Renal pelvis (tissue), 1 donor: ENCODE measurements at regions not wholly inside any gene's neighbourhood (a gene's known extent, or its start where the extent isn't known, plus 50 kb on each side); places are given as distances from the start of the nearest gene placed in this dataset.
"Not testable (repeated sequence)": the region's sequence is repeated elsewhere in the genome, so short reads cannot be mapped to it uniquely, and the experiment has no call there.

Source experiments
- DNase-seq: peaks from one replicate; pipeline ENCODE4 v3.0.0-alpha.2; 2013

DNA sequence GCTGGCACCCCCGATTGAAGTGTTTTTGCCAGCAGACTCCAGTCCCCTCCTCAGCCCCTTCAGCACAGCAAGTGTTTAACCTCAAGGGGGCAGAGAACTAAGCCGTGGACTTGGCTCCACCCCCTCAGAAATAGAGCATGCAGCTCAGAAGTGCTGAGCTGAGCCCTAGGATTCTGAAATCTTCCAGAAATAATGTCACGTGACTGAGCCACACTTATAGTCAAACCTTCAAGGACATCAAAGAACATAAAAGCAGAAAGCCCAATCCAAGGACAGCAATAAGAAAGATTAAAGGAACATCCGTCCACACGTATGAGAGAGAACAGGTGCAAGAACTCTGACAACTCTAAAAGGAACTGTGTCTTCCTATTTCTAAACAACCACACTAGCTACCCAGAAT lies 317.7 kb upstream of the LRFN5 start:
- no peak for DNase-seq

DNA sequence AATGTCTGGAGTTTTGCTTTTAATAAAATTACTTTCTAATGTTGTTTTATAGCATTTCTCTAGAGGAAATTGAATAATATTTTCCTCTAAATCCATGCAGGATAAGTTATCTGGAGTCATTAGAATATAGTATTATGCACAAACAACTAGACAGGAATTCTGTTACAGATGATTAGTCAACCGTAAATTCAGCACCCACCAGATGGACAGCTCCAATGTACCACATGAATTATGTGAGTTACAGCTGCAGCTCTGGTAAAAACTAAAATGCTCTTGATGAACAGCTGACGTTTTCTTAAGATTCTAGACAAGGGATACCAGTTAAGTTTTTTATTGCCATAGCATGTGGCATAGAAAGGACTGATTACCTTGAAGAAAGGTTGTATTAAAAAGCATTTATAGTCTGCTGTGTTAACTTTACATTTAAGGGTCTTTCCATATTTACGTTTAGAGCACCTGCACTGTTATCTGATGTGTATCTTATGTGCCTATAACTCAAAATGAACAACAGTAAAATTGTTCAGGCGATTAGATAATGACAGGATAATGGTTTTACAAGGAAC lies 321.4 kb upstream of the LRFN5 start:
- peak; percentile 19 for DNase-seq

GRCh38 chr14:41280745-41281144 lies 325.9 kb upstream of the LRFN5 start:
- DNase-seq: peak; percentile 0

GRCh38 chr14:41277450-41277849 lies 329.2 kb upstream of the LRFN5 start:
- DNase-seq: no peak

DNA sequence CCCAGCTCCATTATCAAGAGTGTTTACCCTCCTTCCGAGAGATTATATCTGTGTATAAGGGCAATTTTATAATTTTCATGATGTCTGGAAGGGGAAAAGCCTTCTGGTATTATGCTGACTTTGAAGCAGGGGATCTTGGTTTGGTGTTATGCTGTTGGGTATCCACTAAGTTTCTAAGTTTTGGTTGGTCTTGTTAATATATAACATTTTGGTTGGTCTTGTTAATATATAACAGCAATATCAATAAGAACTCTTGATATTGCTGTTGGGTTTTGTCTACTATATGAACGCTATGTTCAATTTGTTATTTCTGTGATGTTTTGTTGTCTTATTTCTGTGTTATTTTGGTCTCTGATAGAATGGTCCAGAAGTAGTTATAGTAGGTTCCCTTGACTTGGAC lies 349.2 kb upstream of the LRFN5 start:
- DNase-seq: no peak

GRCh38 chr14:41235466-41235865 lies 371.2 kb upstream of the LRFN5 start:
- no peak for DNase-seq

DNA sequence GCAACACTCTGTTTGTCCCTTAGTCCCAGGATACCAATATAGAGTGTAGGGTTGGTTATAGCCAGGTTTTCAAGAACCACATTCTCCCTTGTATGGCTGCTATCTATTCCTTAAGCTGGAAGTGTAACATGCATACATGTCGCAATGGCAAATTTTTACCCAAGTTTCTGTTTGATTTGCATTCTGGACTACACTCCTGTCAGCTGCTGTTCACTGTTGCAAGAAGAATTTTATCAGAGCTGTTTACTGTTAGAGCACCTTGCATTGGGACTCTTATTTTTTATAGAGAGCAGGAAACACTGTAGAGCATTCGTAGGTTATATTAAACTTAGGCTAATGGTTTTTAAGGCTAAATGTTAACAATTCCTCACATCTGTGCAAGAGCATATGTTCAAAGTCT lies 376.0 kb upstream of the LRFN5 start:
- DNase-seq: no peak

- DNase-seq: no peak
These were observed 376.9 kb upstream of the LRFN5 start for GRCh38 chr14:41229824-41230223.

- DNase-seq: no peak
These were observed 381.2 kb upstream of the LRFN5 start for GRCh38 chr14:41225433-41225832.

GRCh38 chr14:41222581-41222980 lies 384.1 kb upstream of the LRFN5 start:
- no peak for DNase-seq

GRCh38 chr14:41214978-41215377 lies 391.7 kb upstream of the LRFN5 start:
- DNase-seq: not testable (repeated sequence)

GRCh38 chr14:41201696-41202095 lies 405.0 kb upstream of the LRFN5 start:
- no peak for DNase-seq

- no peak for DNase-seq
These were observed 418.8 kb upstream of the LRFN5 start for GRCh38 chr14:41187868-41188267.

- no peak for DNase-seq
These were observed 435.6 kb upstream of the LRFN5 start for GRCh38 chr14:41171045-41171444.

DNA sequence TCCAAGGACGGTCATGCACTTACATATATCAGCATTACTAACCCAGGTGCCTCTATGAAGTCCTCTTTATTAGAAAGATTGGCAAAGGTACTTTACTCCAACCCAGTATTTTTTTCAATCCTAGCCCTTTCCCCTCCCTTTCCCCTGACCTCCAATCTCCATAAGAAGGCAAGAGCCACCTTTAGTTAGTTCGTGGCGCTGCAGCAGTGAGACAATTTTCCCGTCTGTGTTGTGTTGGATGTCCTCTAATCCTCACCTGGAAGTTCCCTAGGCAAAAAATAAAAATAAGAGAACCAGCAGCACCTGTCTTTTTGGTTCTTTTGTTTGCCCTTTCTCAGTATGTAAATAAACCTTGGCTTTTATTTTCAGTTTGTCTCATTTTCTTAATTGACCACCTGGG lies 439.6 kb upstream of the LRFN5 start:
- DNase-seq: no peak

DNA sequence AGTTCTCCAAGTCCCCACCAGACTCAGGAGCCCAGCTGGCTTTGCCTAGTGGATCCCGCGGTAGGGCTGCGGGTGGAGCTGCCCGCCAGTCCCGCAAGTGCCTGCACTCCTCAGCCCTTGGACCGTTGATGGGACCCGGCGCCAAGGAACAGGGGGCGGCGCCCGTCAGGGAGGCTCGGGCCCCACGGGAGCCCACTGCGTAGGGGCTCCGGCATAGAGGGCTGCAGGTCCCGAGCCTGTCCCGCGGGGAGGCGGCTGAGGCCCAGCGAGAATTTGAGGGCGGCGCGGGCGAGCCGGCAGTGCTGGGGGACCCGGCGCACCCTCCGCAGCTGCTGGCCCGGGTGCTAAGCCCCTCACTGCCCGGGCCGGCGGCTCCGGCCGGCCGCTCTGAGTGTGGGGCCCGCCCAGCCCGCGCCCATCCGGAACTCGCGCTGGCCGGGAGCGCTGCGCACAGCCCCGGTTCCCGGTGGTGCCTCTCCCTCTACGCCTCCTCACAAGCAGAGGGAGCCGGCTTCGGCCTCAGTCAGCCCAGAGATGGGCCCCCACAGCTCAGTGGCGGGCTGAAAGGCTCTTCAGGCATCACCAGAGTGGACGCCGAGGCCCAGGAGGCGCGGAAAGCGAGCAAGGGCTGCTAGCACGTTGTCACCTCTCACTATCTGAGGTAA lies 452.4 kb upstream of the LRFN5 start:
- no peak for DNase-seq

DNA sequence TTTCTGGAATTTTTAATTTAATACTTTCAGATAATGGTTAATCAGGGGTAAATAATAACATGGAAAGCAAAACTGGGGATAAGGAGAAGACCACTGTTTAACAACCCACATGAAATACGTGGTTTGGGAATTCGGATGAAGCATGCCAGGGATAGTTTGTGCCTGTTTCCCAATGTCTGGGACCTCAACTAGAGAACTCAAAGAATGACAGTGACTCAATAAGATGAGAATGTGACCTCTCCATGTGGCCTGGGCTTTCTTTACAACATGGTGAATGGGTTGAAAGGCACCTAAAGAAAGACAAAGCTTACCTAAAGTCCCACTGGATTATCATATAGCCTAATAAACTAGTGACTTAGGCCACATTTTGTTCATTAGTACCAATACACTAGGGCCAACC lies 460.3 kb upstream of the LRFN5 start:
- no peak for DNase-seq

DNA sequence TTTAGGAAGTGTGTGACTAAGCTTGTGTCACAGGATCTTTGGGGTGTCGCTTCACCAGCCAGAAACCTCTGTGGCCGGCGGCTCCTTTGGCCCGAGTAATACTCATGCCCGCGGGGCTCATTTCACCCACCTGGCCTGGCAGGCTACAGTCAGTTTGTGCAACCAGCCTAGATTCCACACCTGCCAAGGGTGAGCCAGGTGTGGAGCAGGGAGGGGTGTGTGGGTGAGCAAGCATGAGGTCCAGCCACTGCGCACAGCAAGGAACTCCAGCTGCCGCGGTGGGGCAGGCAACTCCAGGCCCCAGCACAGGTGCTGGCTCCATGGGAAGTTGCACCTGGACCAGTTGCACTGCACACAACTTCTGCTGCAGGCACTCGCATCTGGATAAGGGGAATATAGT lies 462.3 kb upstream of the LRFN5 start:
- DNase-seq: no peak

DNA sequence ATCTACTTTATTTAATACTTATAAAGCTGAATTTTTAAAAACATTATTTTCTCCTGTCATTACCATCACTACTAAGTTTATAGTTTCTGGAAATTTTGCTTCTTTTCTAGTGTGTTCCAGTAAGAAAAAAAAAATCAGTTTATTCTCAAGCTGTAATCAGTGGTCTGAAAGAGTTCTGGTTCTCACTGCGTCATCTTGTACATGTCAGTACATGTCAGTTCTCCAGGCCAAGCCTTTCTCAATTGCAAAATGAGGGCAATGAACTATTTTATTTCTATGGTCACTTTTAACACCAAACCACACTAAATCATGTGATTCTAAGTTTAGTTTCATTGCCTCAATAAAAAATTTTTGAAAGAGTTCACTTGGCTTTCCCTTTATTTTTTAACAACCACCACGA lies 468.9 kb upstream of the LRFN5 start:
- no peak for DNase-seq

GRCh38 chr14:41130274-41130673 lies 476.4 kb upstream of the LRFN5 start:
- DNase-seq: no peak

DNA sequence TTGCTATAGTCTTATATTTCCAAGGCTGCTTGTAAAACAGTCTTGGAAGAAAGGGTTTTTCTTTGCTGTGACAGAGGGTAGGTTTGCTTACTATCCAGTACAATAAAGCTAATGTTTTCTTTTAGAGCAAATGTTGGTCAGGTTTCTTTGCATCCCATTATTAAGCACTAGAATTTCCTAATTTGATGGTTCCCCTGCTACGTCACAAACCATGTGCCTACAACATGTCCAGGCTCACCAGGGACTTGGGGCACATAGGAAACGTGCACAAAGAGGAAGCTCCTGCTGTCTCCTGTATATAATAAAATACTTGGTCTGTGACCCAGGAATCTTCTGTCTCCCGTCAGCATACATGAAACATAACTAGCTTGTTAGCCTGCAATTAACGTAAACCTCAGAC lies 486.3 kb upstream of the LRFN5 start:
- DNase-seq: no peak

DNA sequence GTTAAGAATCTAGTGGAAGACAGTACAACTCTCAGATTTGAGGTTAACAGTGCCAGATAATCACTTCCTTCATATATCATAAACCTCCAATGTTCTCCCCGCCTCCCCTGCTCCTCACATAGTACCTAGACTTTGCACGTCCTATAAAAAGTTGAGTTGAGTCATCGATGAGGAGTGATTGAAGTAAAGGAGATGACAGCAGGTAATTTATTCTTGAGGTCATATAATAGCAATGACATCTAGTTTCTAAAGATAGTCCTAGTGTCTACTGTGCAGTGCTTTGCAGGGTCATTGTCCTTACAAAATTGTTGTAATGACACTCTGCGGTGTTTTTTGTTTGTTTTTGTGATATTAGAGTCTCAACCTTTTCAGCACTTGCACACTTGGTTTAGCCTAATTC lies 510.5 kb upstream of the LRFN5 start:
- DNase-seq: no peak

- no peak for DNase-seq
These were observed 519.6 kb upstream of the LRFN5 start for GRCh38 chr14:41087056-41087455.

- no peak for DNase-seq
These were observed 533.1 kb upstream of the LRFN5 start for GRCh38 chr14:41073544-41073943.
